ENCODE measurements at regions not wholly inside any gene's neighbourhood (a gene's known extent, or its start where the extent isn't known, plus 50 kb on each side); places are given as distances from the start of the nearest gene placed in this dataset.

DNA sequence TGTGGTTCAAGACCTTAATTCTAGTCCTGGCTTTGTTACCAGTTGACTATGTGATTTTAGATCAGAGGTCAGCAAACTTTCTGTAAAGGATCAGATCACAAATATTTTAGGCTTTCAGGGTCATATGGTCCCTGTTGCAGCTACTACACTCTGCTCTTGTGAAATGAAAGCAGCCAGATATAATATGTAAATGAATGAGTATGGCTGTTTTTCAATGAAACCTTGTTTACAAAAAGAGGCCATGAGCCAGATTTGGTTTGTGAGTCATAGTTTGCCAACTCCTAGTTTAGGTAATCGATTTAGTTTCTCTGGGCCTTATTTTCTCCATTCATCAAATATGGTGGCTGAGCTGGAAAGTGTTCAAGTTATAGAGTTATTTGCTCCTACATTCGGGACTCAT lies 346.7 kb downstream of the NUF2 start:
- no peak overlapping the region for H3K4me3 ChIP-seq (ENCODE audit: low read length)
- peak; percentile 8 for DNase-seq (ENCODE audit: low read depth)
- TF ChIP-seq, protein P1, sequence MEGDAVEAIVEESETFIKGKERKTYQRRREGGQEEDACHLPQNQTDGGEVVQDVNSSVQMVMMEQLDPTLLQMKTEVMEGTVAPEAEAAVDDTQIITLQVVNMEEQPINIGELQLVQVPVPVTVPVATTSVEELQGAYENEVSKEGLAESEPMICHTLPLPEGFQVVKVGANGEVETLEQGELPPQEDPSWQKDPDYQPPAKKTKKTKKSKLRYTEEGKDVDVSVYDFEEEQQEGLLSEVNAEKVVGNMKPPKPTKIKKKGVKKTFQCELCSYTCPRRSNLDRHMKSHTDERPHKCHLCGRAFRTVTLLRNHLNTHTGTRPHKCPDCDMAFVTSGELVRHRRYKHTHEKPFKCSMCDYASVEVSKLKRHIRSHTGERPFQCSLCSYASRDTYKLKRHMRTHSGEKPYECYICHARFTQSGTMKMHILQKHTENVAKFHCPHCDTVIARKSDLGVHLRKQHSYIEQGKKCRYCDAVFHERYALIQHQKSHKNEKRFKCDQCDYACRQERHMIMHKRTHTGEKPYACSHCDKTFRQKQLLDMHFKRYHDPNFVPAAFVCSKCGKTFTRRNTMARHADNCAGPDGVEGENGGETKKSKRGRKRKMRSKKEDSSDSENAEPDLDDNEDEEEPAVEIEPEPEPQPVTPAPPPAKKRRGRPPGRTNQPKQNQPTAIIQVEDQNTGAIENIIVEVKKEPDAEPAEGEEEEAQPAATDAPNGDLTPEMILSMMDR (IDR thresholded peaks at IDR 0.05; ENCODE audit: insufficient read depth, low read depth, low read length, missing control alignments) = no peak

DNA sequence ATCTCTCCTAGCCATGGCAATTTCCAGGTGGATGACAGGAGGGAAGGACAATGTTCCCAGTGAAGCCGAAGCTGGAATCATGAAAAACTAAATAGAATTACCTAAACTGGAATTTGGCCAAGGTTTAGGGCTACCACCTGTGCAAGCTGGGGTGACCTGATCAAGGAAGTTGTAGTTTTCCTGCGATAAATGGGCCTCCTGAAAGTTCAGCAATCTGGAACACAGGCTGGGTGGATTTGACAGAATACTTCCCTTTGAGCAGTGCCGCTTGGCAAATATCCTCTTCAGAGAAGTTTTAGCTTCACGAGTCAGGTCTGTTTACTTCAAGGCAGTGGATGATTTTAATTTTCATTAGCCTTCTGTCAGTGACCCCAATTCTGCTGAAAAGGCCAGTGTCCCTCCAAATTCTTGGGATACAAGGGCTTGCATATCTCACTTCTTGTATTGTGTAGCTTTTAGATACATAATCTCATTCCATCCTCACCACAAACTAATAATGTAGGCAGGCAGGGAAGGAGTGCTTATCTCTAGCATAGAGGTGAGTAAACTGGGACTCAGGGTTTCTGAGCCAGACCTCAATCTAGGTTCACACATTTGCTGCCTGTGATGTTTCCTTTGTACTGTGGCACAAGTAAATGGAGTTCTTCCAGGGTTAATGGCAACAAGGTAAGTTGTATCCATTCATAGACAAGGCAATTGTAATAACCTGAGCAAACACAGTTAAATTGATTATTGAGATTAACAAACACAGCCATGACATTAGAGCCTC lies 349.4 kb downstream of the NUF2 start:
- no peak overlapping the region for H3K4me3 ChIP-seq (ENCODE audit: low read length)
- no peak for DNase-seq (ENCODE audit: low read depth)
- TF ChIP-seq, protein P1 (IDR thresholded peaks at IDR 0.05; ENCODE audit: insufficient read depth, low read depth, low read length, missing control alignments) = no peak

DNA sequence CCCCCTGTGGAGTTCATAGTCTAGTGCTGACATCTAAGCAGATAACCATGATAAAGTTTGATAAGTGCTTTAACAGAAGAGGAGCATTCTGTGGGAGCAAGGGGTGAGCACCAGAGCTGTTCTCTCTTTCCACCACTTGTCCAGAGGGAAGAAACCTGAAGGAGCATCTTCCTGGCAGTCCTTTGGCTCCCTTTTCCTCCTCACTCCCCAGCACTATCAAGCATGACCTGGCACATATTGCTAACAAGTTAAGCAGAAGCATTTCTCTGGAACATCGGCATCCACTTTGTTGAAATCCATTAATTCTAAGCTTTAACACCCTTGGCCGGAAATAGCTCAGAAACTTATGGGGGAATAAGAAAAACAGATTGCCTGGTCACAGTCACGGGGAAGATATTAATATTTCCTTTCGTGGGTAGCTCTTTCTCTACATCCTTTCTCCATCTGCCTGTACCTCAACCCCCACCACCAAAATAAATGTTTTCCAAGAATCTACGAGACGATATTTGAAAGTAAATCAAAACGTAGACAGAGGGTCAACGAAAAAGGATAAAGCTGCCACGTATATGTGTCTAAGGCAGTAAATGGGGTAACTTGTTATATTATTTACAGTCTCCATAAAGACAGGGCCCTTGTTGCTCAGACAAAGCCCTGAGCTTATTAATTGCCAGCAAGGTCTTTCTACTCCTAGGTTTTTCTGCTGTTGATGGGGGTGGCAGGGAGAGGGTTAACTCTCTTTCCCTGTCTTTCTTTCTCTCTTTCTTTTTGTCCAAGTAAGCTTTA lies 351.4 kb downstream of the NUF2 start:
- no peak overlapping the region for H3K4me3 ChIP-seq (ENCODE audit: low read length)
- TF ChIP-seq, protein P1 (IDR thresholded peaks at IDR 0.05; ENCODE audit: insufficient read depth, low read depth, low read length, missing control alignments) = no peak
- no peak for DNase-seq (ENCODE audit: low read depth)

DNA sequence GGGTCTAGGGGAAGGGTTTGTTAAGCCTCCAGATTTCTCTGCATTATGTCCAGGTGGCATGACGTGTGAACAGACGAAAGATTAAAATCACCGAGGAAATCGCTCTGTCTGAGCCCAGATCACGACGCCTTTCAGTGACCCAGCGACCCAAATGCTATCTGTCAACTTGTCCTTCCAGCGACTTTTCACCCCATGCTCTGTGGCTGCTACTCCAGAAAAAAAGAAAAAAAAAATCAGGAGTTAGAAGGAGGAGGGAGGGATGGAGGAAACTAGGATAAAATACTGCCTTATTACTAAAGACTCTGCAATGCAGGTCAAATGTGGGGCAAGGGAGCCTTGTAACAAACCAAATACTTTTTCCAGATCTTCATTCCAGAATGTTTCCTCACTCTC lies 352.0 kb downstream of the NUF2 start:
- TF ChIP-seq, protein P1 (IDR thresholded peaks at IDR 0.05; ENCODE audit: insufficient read depth, low read depth, low read length, missing control alignments) = no peak
- no peak overlapping the region for H3K4me3 ChIP-seq (ENCODE audit: low read length)
- DNase-seq (ENCODE audit: low read depth) = no peak

DNA sequence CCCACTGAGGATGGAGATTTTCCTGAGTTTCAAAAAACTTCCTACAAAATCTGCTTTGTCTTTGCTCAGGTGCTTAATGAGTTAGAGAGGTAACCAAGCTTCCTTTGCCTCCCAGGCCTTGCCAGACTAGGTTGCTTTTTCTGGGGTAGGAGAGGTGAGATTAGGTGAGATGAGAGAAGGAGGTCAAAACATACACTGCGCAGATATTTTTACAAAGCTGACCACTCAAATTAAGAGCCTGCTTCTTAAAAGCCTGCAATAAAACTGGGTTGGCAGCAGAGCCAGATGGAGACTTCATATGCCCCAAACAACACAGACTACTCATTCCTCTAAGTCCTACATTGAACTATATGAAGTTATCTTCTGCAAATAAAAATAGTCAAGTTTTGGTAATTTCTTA lies 352.5 kb downstream of the NUF2 start:
- DNase-seq (ENCODE audit: low read depth) = no peak
- no peak overlapping the region for H3K4me3 ChIP-seq (ENCODE audit: low read length)
- TF ChIP-seq, protein P1 (IDR thresholded peaks at IDR 0.05; ENCODE audit: insufficient read depth, low read depth, low read length, missing control alignments) = no peak

DNA sequence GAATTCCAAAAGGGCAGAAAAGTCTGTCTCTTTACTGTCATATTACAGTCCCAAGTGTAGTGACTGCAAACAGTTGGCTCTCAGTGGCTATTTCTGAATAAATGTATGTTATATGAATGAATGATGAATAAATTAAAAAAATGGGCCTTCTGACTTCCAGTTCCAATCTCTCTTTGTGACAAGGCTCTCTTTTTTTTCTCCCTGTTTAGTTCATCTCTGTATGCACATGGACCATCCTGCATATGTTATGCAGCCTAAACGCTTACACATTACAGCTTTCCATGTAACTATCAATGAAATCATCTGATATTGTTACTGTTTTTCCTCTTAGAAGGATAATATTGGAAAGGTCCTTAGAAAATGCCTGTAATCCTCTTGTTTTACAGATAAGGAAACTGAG lies 363.0 kb downstream of the NUF2 start:
- TF ChIP-seq, protein P1 (IDR thresholded peaks at IDR 0.05; ENCODE audit: insufficient read depth, low read depth, low read length, missing control alignments) = no peak
- DNase-seq (ENCODE audit: low read depth) = no peak
- H3K4me3 ChIP-seq (ENCODE audit: low read length) = no peak overlapping the region

All from epithelial cell of esophagus (primary cell).